ENCODE measurements at regions not wholly inside any gene's neighbourhood (a gene's known extent, or its start where the extent isn't known, plus 50 kb on each side); places are given as distances from the start of the nearest gene placed in this dataset.

- TF ChIP-seq CHD1 (IDR thresholded peaks at IDR 0.05; ENCODE audit: low read depth, low read length) (no peak), CTCF (conservative IDR thresholded peaks at IDR 0.05; ENCODE audit: low read depth, low read length) (no peak), RCOR1 (IDR thresholded peaks at IDR 0.05; ENCODE audit: insufficient replicate concordance, low read length) (no peak), RAD21 (IDR thresholded peaks at IDR 0.05; ENCODE audit: low read length) (no peak), POLR2A (IDR thresholded peaks at IDR 0.05; ENCODE audit: low read depth, low read length) (no peak), CEBPB (IDR thresholded peaks at IDR 0.05; ENCODE audit: low read depth, low read length) (no peak)
- TF ChIP-seq, protein P1, sequence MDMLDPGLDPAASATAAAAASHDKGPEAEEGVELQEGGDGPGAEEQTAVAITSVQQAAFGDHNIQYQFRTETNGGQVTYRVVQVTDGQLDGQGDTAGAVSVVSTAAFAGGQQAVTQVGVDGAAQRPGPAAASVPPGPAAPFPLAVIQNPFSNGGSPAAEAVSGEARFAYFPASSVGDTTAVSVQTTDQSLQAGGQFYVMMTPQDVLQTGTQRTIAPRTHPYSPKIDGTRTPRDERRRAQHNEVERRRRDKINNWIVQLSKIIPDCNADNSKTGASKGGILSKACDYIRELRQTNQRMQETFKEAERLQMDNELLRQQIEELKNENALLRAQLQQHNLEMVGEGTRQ (IDR thresholded peaks at IDR 0.05; ENCODE audit: low read depth, low read length): no peak
These were observed 323.1 kb upstream of the DKK2 start for GRCh38 chr4:107359208-107359607.
